ENCODE measurements at regions not wholly inside any gene's neighbourhood (a gene's known extent, or its start where the extent isn't known, plus 50 kb on each side); places are given as distances from the start of the nearest gene placed in this dataset.

GRCh38 chr13:87903553-87903952, 232.4 kb downstream of the SLITRK5 start:
- Histone ChIP-seq H3K4me1 (ENCODE audit: control insufficient read depth in 1 of 2, insufficient read depth in 2 of 2, low read length in 2 of 2) (no peaks in the 10 kb centered on the region), H4K12ac (ENCODE audit: low read depth, low read length) (no peak overlapping the region), H3K79me2 (ENCODE audit: control insufficient read depth, insufficient read depth, low read length, poor library complexity) (no peaks in the 10 kb centered on the region), H2BK120ac (ENCODE audit: insufficient read depth, low read length, poor library complexity) (no peak overlapping the region), H4K91ac (ENCODE audit: low read depth, low read length) (no peak overlapping the region), H3K9me3 (ENCODE audit: insufficient read depth, low read depth, low read length) (no peaks in the 10 kb centered on the region), H3K4me2 (ENCODE audit: low read length) (no peak overlapping the region), H3K27me3 (ENCODE audit: insufficient read depth, low read length) (no peaks in the 10 kb centered on the region), H3K14ac (ENCODE audit: low read length) (no peak overlapping the region), H3K4me3 (ENCODE audit: low read depth, low read length) (no peak overlapping the region), H2AFZ (ENCODE audit: insufficient read depth, low read length, poor library complexity) (no peak overlapping the region), H3K9ac (ENCODE audit: low read length) (no peak overlapping the region), H3K4ac (ENCODE audit: low read depth, low read length) (no peak overlapping the region), H3K23ac (ENCODE audit: low read length) (no peak overlapping the region), H3K79me1 (ENCODE audit: low read length) (no peaks in the 10 kb centered on the region), H2BK5ac (ENCODE audit: low read depth, low read length, poor library complexity) (no peak overlapping the region), H2AK5ac (ENCODE audit: low read length) (no peak overlapping the region), H3K27ac (ENCODE audit: low read depth, low read length) (no peak overlapping the region), H2BK12ac (ENCODE audit: low read length) (no peak overlapping the region), H3K36me3 (ENCODE audit: control insufficient read depth in 1 of 2, insufficient read depth in 2 of 2, low read length in 2 of 2) (no peaks in the 10 kb centered on the region), H4K8ac (ENCODE audit: low read depth, low read length) (no peak overlapping the region), H3K18ac (ENCODE audit: low read length) (no peak overlapping the region)
- no peak for DNase-seq

GRCh38 chr13:87906411-87906810, 235.2 kb downstream of the SLITRK5 start:
- H3K79me1 ChIP-seq (ENCODE audit: low read length): no peaks in the 10 kb centered on the region
- H4K91ac ChIP-seq (ENCODE audit: low read depth, low read length): no peak overlapping the region
- no CpG with 5 or more reads among the region's 3 CpGs for WGBS (ENCODE audit: extremely low coverage, insufficient coverage, insufficient read length)
- no peak overlapping the region for H2AK5ac ChIP-seq (ENCODE audit: low read length)
- no peak overlapping the region for H3K4ac ChIP-seq (ENCODE audit: low read depth, low read length)
- no peak overlapping the region for H3K18ac ChIP-seq (ENCODE audit: low read length)
- no peak overlapping the region for H2AFZ ChIP-seq (ENCODE audit: insufficient read depth, low read length, poor library complexity)
- H3K4me3 ChIP-seq (ENCODE audit: low read depth, low read length): no peak overlapping the region
- H4K8ac ChIP-seq (ENCODE audit: low read depth, low read length): no peak overlapping the region
- DNase-seq: no peak
- H3K9ac ChIP-seq (ENCODE audit: low read length): no peak overlapping the region
- H3K27me3 ChIP-seq (ENCODE audit: insufficient read depth, low read length): no peaks in the 10 kb centered on the region
- H2BK12ac ChIP-seq (ENCODE audit: low read length): no peak overlapping the region
- H4K12ac ChIP-seq (ENCODE audit: low read depth, low read length): no peak overlapping the region
- no peak overlapping the region for H3K4me2 ChIP-seq (ENCODE audit: low read length)
- H3K23ac ChIP-seq (ENCODE audit: low read length): no peak overlapping the region
- H3K79me2 ChIP-seq (ENCODE audit: control insufficient read depth, insufficient read depth, low read length, poor library complexity): no peaks in the 10 kb centered on the region
- H3K9me3 ChIP-seq (ENCODE audit: insufficient read depth, low read depth, low read length): no peaks in the 10 kb centered on the region
- H3K14ac ChIP-seq (ENCODE audit: low read length): no peak overlapping the region
- H3K4me1 ChIP-seq (ENCODE audit: control insufficient read depth in 1 of 2, insufficient read depth in 2 of 2, low read length in 2 of 2): no peaks in the 10 kb centered on the region
- H2BK120ac ChIP-seq (ENCODE audit: insufficient read depth, low read length, poor library complexity): no peak overlapping the region
- no peak overlapping the region for H2BK5ac ChIP-seq (ENCODE audit: low read depth, low read length, poor library complexity)
- H3K27ac ChIP-seq (ENCODE audit: low read depth, low read length): no peak overlapping the region
- H3K36me3 ChIP-seq (ENCODE audit: control insufficient read depth in 1 of 2, insufficient read depth in 2 of 2, low read length in 2 of 2): no peaks in the 10 kb centered on the region

- no peak overlapping the region for H3K27ac ChIP-seq (ENCODE audit: low read depth, low read length)
- no peak overlapping the region for H2AK5ac ChIP-seq (ENCODE audit: low read length)
Measured at GRCh38 chr13:87907202-87907601, 236.0 kb downstream of the SLITRK5 start.

GRCh38 chr13:87919956-87920355, 248.8 kb downstream of the SLITRK5 start:
- Histone ChIP-seq H2AK5ac (ENCODE audit: low read length) (no peak overlapping the region), H3K4me2 (ENCODE audit: low read length) (no peak overlapping the region), H3K14ac (ENCODE audit: low read length) (no peak overlapping the region), H3K18ac (ENCODE audit: low read length) (no peak overlapping the region), H3K79me1 (ENCODE audit: low read length) (no peaks in the 10 kb centered on the region), H4K12ac (ENCODE audit: low read depth, low read length) (no peak overlapping the region), H3K9me3 (ENCODE audit: insufficient read depth, low read depth, low read length) (no peaks in the 10 kb centered on the region), H3K27me3 (ENCODE audit: insufficient read depth, low read length) (no peaks in the 10 kb centered on the region), H4K8ac (ENCODE audit: low read depth, low read length) (no peak overlapping the region), H3K4ac (ENCODE audit: low read depth, low read length) (no peak overlapping the region), H3K4me3 (ENCODE audit: low read depth, low read length) (no peak overlapping the region), H3K9ac (ENCODE audit: low read length) (no peak overlapping the region), H2BK120ac (ENCODE audit: insufficient read depth, low read length, poor library complexity) (no peak overlapping the region), H4K91ac (ENCODE audit: low read depth, low read length) (no peak overlapping the region), H2AFZ (ENCODE audit: insufficient read depth, low read length, poor library complexity) (no peak overlapping the region), H3K79me2 (ENCODE audit: control insufficient read depth, insufficient read depth, low read length, poor library complexity) (no peaks in the 10 kb centered on the region), H3K36me3 (ENCODE audit: control insufficient read depth in 1 of 2, insufficient read depth in 2 of 2, low read length in 2 of 2) (no peaks in the 10 kb centered on the region), H3K4me1 (ENCODE audit: control insufficient read depth in 1 of 2, insufficient read depth in 2 of 2, low read length in 2 of 2) (no peaks in the 10 kb centered on the region), H2BK5ac (ENCODE audit: low read depth, low read length, poor library complexity) (no peak overlapping the region), H3K27ac (ENCODE audit: low read depth, low read length) (no peak overlapping the region), H3K23ac (ENCODE audit: low read length) (no peak overlapping the region), H2BK12ac (ENCODE audit: low read length) (no peak overlapping the region)
- DNase-seq: no peak

More at GRCh38 chr13:87907202-87907601, 236.0 kb downstream of the SLITRK5 start:
- H2BK120ac ChIP-seq (ENCODE audit: insufficient read depth, low read length, poor library complexity): no peak overlapping the region
- H3K9me3 ChIP-seq (ENCODE audit: insufficient read depth, low read depth, low read length): no peaks in the 10 kb centered on the region
- no peak overlapping the region for H3K14ac ChIP-seq (ENCODE audit: low read length)
- no peaks in the 10 kb centered on the region for H3K36me3 ChIP-seq (ENCODE audit: control insufficient read depth in 1 of 2, insufficient read depth in 2 of 2, low read length in 2 of 2)
- H4K8ac ChIP-seq (ENCODE audit: low read depth, low read length): no peak overlapping the region
- H3K27me3 ChIP-seq (ENCODE audit: insufficient read depth, low read length): no peaks in the 10 kb centered on the region
- no peak overlapping the region for H2AFZ ChIP-seq (ENCODE audit: insufficient read depth, low read length, poor library complexity)
- H2BK12ac ChIP-seq (ENCODE audit: low read length): no peak overlapping the region
- H3K4me2 ChIP-seq (ENCODE audit: low read length): no peak overlapping the region
- H4K91ac ChIP-seq (ENCODE audit: low read depth, low read length): no peak overlapping the region
- no peak overlapping the region for H3K4me3 ChIP-seq (ENCODE audit: low read depth, low read length)
- no CpG with 5 or more reads among the region's 1 CpG for WGBS (ENCODE audit: extremely low coverage, insufficient coverage, insufficient read length)
- H3K9ac ChIP-seq (ENCODE audit: low read length): no peak overlapping the region
- H3K23ac ChIP-seq (ENCODE audit: low read length): no peak overlapping the region
- no peak overlapping the region for H2BK5ac ChIP-seq (ENCODE audit: low read depth, low read length, poor library complexity)
- no peaks in the 10 kb centered on the region for H3K4me1 ChIP-seq (ENCODE audit: control insufficient read depth in 1 of 2, insufficient read depth in 2 of 2, low read length in 2 of 2)
- no peak overlapping the region for H3K4ac ChIP-seq (ENCODE audit: low read depth, low read length)
- H3K79me1 ChIP-seq (ENCODE audit: low read length): no peaks in the 10 kb centered on the region
- no peak overlapping the region for H4K12ac ChIP-seq (ENCODE audit: low read depth, low read length)
- no peaks in the 10 kb centered on the region for H3K79me2 ChIP-seq (ENCODE audit: control insufficient read depth, insufficient read depth, low read length, poor library complexity)
- H3K18ac ChIP-seq (ENCODE audit: low read length): no peak overlapping the region
- DNase-seq: no peak

- Histone ChIP-seq H2BK12ac (ENCODE audit: low read length) (no peak overlapping the region), H4K91ac (ENCODE audit: low read depth, low read length) (no peak overlapping the region), H2AK5ac (ENCODE audit: low read length) (no peak overlapping the region), H3K9me3 (ENCODE audit: insufficient read depth, low read depth, low read length) (no peaks in the 10 kb centered on the region), H3K18ac (ENCODE audit: low read length) (no peak overlapping the region), H3K79me1 (ENCODE audit: low read length) (no peaks in the 10 kb centered on the region), H3K27me3 (ENCODE audit: insufficient read depth, low read length) (no peaks in the 10 kb centered on the region), H3K4me2 (ENCODE audit: low read length) (no peak overlapping the region), H3K4ac (ENCODE audit: low read depth, low read length) (no peak overlapping the region), H2BK120ac (ENCODE audit: insufficient read depth, low read length, poor library complexity) (no peak overlapping the region), H3K27ac (ENCODE audit: low read depth, low read length) (no peak overlapping the region), H4K12ac (ENCODE audit: low read depth, low read length) (no peak overlapping the region), H3K4me1 (ENCODE audit: control insufficient read depth in 1 of 2, insufficient read depth in 2 of 2, low read length in 2 of 2) (no peaks in the 10 kb centered on the region), H3K4me3 (ENCODE audit: low read depth, low read length) (no peak overlapping the region), H3K14ac (ENCODE audit: low read length) (no peak overlapping the region), H3K9ac (ENCODE audit: low read length) (no peak overlapping the region), H3K23ac (ENCODE audit: low read length) (no peak overlapping the region), H3K36me3 (ENCODE audit: control insufficient read depth in 1 of 2, insufficient read depth in 2 of 2, low read length in 2 of 2) (no peaks in the 10 kb centered on the region), H3K79me2 (ENCODE audit: control insufficient read depth, insufficient read depth, low read length, poor library complexity) (no peaks in the 10 kb centered on the region), H2BK5ac (ENCODE audit: low read depth, low read length, poor library complexity) (no peak overlapping the region), H2AFZ (ENCODE audit: insufficient read depth, low read length, poor library complexity) (no peak overlapping the region), H4K8ac (ENCODE audit: low read depth, low read length) (no peak overlapping the region)
- no peak for DNase-seq
- no CpG with 5 or more reads among the region's 3 CpGs for WGBS (ENCODE audit: extremely low coverage, insufficient coverage, insufficient read length)
Measured at GRCh38 chr13:87923753-87924152, 252.6 kb downstream of the SLITRK5 start.

Data from trophoblast cell (in vitro differentiated cells and primary cell).